GM21576 (cell line): ENCODE measurements at regions not wholly inside any gene's neighbourhood (a gene's known extent, or its start where the extent isn't known, plus 50 kb on each side); places are given as distances from the start of the nearest gene placed in this dataset.

Experiments
- ATAC-seq: cut with Tn5 transposase; IDR thresholded peaks from one replicate; pipeline ENCODE4 v1.9.1; 2021; ENCODE audit warnings: mild to moderate bottlenecking, moderate library complexity; ENCODE audit not compliant: unreplicated experiment

GRCh38 chr16:63982741-63983140 is 1139.1 kb downstream of the CDH11 start:
- no peak for ATAC-seq

GRCh38 chr16:63982110-63982509 is 1139.8 kb downstream of the CDH11 start:
- ATAC-seq, result no peak

- no peak for ATAC-seq
Observed at GRCh38 chr16:63981639-63982038, 1140.2 kb downstream of the CDH11 start.

GRCh38 chr16:63980763-63981162 is 1141.1 kb downstream of the CDH11 start:
- no peak for ATAC-seq

- no peak for ATAC-seq
Observed at GRCh38 chr16:63978240-63978639, 1143.6 kb downstream of the CDH11 start.

- no peak for ATAC-seq
Observed at GRCh38 chr16:63976345-63976744, 1145.5 kb downstream of the CDH11 start.

GRCh38 chr16:63975669-63976068 is 1146.2 kb downstream of the CDH11 start:
- ATAC-seq, result no peak

GRCh38 chr16:63967966-63968365 is 1153.9 kb downstream of the CDH11 start:
- no peak for ATAC-seq

GRCh38 chr16:63960321-63960720 is 1161.5 kb downstream of the CDH11 start:
- no peak for ATAC-seq

GRCh38 chr16:63947022-63947421 is 1174.8 kb downstream of the CDH11 start:
- no peak for ATAC-seq

GRCh38 chr16:63945806-63946205 is 1176.1 kb downstream of the CDH11 start:
- no peak for ATAC-seq

- ATAC-seq, result no peak
Observed at GRCh38 chr16:63943566-63943965, 1178.3 kb downstream of the CDH11 start.

GRCh38 chr16:63938661-63939060 is 1183.2 kb downstream of the CDH11 start:
- no peak for ATAC-seq

GRCh38 chr16:63933841-63934240 is 1188.0 kb downstream of the CDH11 start:
- no peak for ATAC-seq

- no peak for ATAC-seq
Observed at GRCh38 chr16:63928421-63928820, 1193.4 kb downstream of the CDH11 start.

GRCh38 chr16:63925221-63925620 is 1196.6 kb downstream of the CDH11 start:
- ATAC-seq, result no peak

- ATAC-seq, result no peak
Observed at GRCh38 chr16:63922560-63922959, 1199.3 kb downstream of the CDH11 start.

GRCh38 chr16:63921737-63922295 is 1200.0 kb downstream of the CDH11 start:
- no peak for ATAC-seq

- no peak for ATAC-seq
Observed at GRCh38 chr16:63913290-63913689, 1208.6 kb downstream of the CDH11 start.

- ATAC-seq, result no peak
Observed at GRCh38 chr16:63907251-63907650, 1214.6 kb downstream of the CDH11 start.

GRCh38 chr16:63904930-63905329 is 1216.9 kb downstream of the CDH11 start:
- no peak for ATAC-seq

GRCh38 chr16:63904182-63904581 is 1217.7 kb downstream of the CDH11 start:
- ATAC-seq, result no peak

GRCh38 chr16:63896383-63897109 is 1225.3 kb downstream of the CDH11 start:
- no peak for ATAC-seq
